ENCODE measurements at regions not wholly inside any gene's neighbourhood (a gene's known extent, or its start where the extent isn't known, plus 50 kb on each side); places are given as distances from the start of the nearest gene placed in this dataset.

- DNase-seq (ENCODE audit: low read depth in 1 of 2, low spot score in 1 of 2): no peak
Observed at GRCh38 chr5:146940295-146940694, 61.7 kb upstream of the PPP2R2B start.

GRCh38 chr5:146944019-146944418 is 65.5 kb upstream of the PPP2R2B start:
- DNase-seq (ENCODE audit: low read depth in 1 of 2, low spot score in 1 of 2): no peak

- DNase-seq (ENCODE audit: low read depth in 1 of 2, low spot score in 1 of 2): no peak
Observed at GRCh38 chr5:146944764-146945616, 66.4 kb upstream of the PPP2R2B start.

GRCh38 chr5:146945617-146946084 is 67.1 kb upstream of the PPP2R2B start:
- DNase-seq (ENCODE audit: low read depth in 1 of 2, low spot score in 1 of 2): no peak

GRCh38 chr5:146947181-146947941 is 68.8 kb upstream of the PPP2R2B start:
- no peak for DNase-seq (ENCODE audit: low read depth in 1 of 2, low spot score in 1 of 2)

GRCh38 chr5:146948666-146949065 is 70.1 kb upstream of the PPP2R2B start:
- DNase-seq (ENCODE audit: low read depth in 1 of 2, low spot score in 1 of 2): no peak

GRCh38 chr5:146952168-146952567 is 73.6 kb upstream of the PPP2R2B start:
- no peak for DNase-seq (ENCODE audit: low read depth in 1 of 2, low spot score in 1 of 2)

- no peak for DNase-seq (ENCODE audit: low read depth in 1 of 2, low spot score in 1 of 2)
Observed at GRCh38 chr5:146956217-146956616, 77.7 kb upstream of the PPP2R2B start.

GRCh38 chr5:146959360-146959759 is 80.8 kb upstream of the PPP2R2B start:
- no peak for DNase-seq (ENCODE audit: low read depth in 1 of 2, low spot score in 1 of 2)

- no peak for DNase-seq (ENCODE audit: low read depth in 1 of 2, low spot score in 1 of 2)
Observed at GRCh38 chr5:146962801-146963355, 84.3 kb upstream of the PPP2R2B start.

GRCh38 chr5:146965761-146966659 is 87.5 kb upstream of the PPP2R2B start:
- peak in 1 of 2 donors; percentile 14 for DNase-seq (ENCODE audit: low read depth in 1 of 2, low spot score in 1 of 2)

GRCh38 chr5:146967646-146968045 is 89.1 kb upstream of the PPP2R2B start:
- no peak for DNase-seq (ENCODE audit: low read depth in 1 of 2, low spot score in 1 of 2)

GRCh38 chr5:146971401-146971800 is 92.8 kb upstream of the PPP2R2B start:
- DNase-seq (ENCODE audit: low read depth in 1 of 2, low spot score in 1 of 2): no peak

- DNase-seq (ENCODE audit: low read depth in 1 of 2, low spot score in 1 of 2): no peak
Observed at GRCh38 chr5:146986469-146986868, 107.9 kb upstream of the PPP2R2B start.

GRCh38 chr5:146993876-146994530 is 115.4 kb upstream of the PPP2R2B start:
- DNase-seq (ENCODE audit: low read depth in 1 of 2, low spot score in 1 of 2): no peak

- no peak for DNase-seq (ENCODE audit: low read depth in 1 of 2, low spot score in 1 of 2)
Observed at GRCh38 chr5:146995878-146996277, 117.3 kb upstream of the PPP2R2B start.

- no peak for DNase-seq (ENCODE audit: low read depth in 1 of 2, low spot score in 1 of 2)
Observed at GRCh38 chr5:147015405-147015804, 136.8 kb upstream of the PPP2R2B start.

GRCh38 chr5:147017191-147017590 is 138.6 kb upstream of the PPP2R2B start:
- DNase-seq (ENCODE audit: low read depth in 1 of 2, low spot score in 1 of 2): no peak

GRCh38 chr5:147017621-147018020 is 139.1 kb upstream of the PPP2R2B start:
- DNase-seq (ENCODE audit: low read depth in 1 of 2, low spot score in 1 of 2): no peak

- DNase-seq (ENCODE audit: low read depth in 1 of 2, low spot score in 1 of 2): no peak
Observed at GRCh38 chr5:147018812-147019211, 140.3 kb upstream of the PPP2R2B start.

Data from activated T-helper 1 cell treated with anti-CD3 and anti-CD28 coated beads, Interleukin-2, amount 50 U/mL, for 16 hours (primary cell).